NCI-H1092 treated with DMSO at 0.1 percent for 48 hours (cell line): ENCODE measurements at regions not wholly inside any gene's neighbourhood (a gene's known extent, or its start where the extent isn't known, plus 50 kb on each side); places are given as distances from the start of the nearest gene placed in this dataset.
A peak's percentile ranks its signal among the peaks of the same experiment; 100 is the strongest.

Experiments
- DNase-seq: peaks from one replicate; lab custom pipeline; 2025; lab: John Stamatoyannopoulos, UW

GRCh38 chr18:8944871-8945245 lies 157.6 kb upstream of the NDUFV2 start:
- DNase-seq, result no peak

GRCh38 chr18:8945514-8945913 lies 157.0 kb upstream of the NDUFV2 start:
- DNase-seq, result no peak

GRCh38 chr18:8946066-8946838 lies 156.2 kb upstream of the NDUFV2 start:
- DNase-seq, result no peak

GRCh38 chr18:8947566-8947965 lies 154.9 kb upstream of the NDUFV2 start:
- DNase-seq, result no peak

- no peak for DNase-seq
Observed at GRCh38 chr18:8948011-8948410, 154.5 kb upstream of the NDUFV2 start.

- DNase-seq, result no peak
Observed at GRCh38 chr18:8948471-8949149, 153.9 kb upstream of the NDUFV2 start.

- peak; percentile 13 for DNase-seq
Observed at GRCh38 chr18:8949206-8949605, 153.3 kb upstream of the NDUFV2 start.

- DNase-seq, result no peak
Observed at GRCh38 chr18:8951491-8951890, 151.0 kb upstream of the NDUFV2 start.

GRCh38 chr18:8952174-8952573 lies 150.3 kb upstream of the NDUFV2 start:
- DNase-seq, result no peak

GRCh38 chr18:8952769-8953760 lies 149.4 kb upstream of the NDUFV2 start:
- DNase-seq, result no peak

- DNase-seq, result no peak
Observed at GRCh38 chr18:8957731-8958130, 144.8 kb upstream of the NDUFV2 start.

GRCh38 chr18:8958660-8959059 lies 143.8 kb upstream of the NDUFV2 start:
- DNase-seq, result no peak

- no peak for DNase-seq
Observed at GRCh38 chr18:8959551-8960135, 142.9 kb upstream of the NDUFV2 start.

- DNase-seq, result no peak
Observed at GRCh38 chr18:8960740-8961657, 141.5 kb upstream of the NDUFV2 start.

GRCh38 chr18:8962192-8962779 lies 140.2 kb upstream of the NDUFV2 start:
- no peak for DNase-seq

- no peak for DNase-seq
Observed at GRCh38 chr18:8962855-8963635, 139.5 kb upstream of the NDUFV2 start.

GRCh38 chr18:8963876-8964275 lies 138.6 kb upstream of the NDUFV2 start:
- DNase-seq, result no peak

- no peak for DNase-seq
Observed at GRCh38 chr18:8965398-8965797, 137.1 kb upstream of the NDUFV2 start.

- no peak for DNase-seq
Observed at GRCh38 chr18:8966821-8967220, 135.7 kb upstream of the NDUFV2 start.

GRCh38 chr18:8967573-8967972 lies 134.9 kb upstream of the NDUFV2 start:
- no peak for DNase-seq
